Fibroblast of villous mesenchyme (primary cell): ENCODE measurements at regions not wholly inside any gene's neighbourhood (a gene's known extent, or its start where the extent isn't known, plus 50 kb on each side); places are given as distances from the start of the nearest gene placed in this dataset.

ENCODE experiments used
- DNase-seq: peaks from one replicate; pipeline ENCODE4 v3.0.0-alpha.2; 2010; ENCODE audit warnings: low read depth
- H3K4me3 ChIP-seq: 2 replicates; pipeline ENCODE4 v1.5.1; 2011; ENCODE audit warnings: low read depth, mild to moderate bottlenecking, low read length
- CTCF ChIP-seq: IDR thresholded peaks from 2 replicates; pipeline ENCODE4 v1.5.1; 2012; ENCODE audit warnings: low read depth, mild to moderate bottlenecking, low read length; ENCODE audit not compliant: insufficient read depth

- no peak for DNase-seq
- TF ChIP-seq CTCF: no peak
- H3K4me3 ChIP-seq: no peak overlapping the region
Measured at GRCh38 chr10:44774676-44775401, 136.3 kb upstream of the TMEM72 start.

- no peak overlapping the region for H3K4me3 ChIP-seq
- DNase-seq: no peak
- TF ChIP-seq CTCF: no peak
Measured at GRCh38 chr10:44775402-44775741, 135.8 kb upstream of the TMEM72 start.

- H3K4me3 ChIP-seq: no peak overlapping the region
- TF ChIP-seq CTCF: no peak
- DNase-seq: no peak
Measured at GRCh38 chr10:44776181-44776580, 135.0 kb upstream of the TMEM72 start.

GRCh38 chr10:44779511-44779910 is 131.6 kb upstream of the TMEM72 start:
- no peak for DNase-seq
- H3K4me3 ChIP-seq: no peak overlapping the region
- no peak for TF ChIP-seq CTCF

- no peak for TF ChIP-seq CTCF
- H3K4me3 ChIP-seq: no peak overlapping the region
- DNase-seq: no peak
Measured at GRCh38 chr10:44780426-44780825, 130.7 kb upstream of the TMEM72 start.

- TF ChIP-seq CTCF: no peak
- no peak overlapping the region for H3K4me3 ChIP-seq
- no peak for DNase-seq
Measured at GRCh38 chr10:44781131-44781530, 130.0 kb upstream of the TMEM72 start.

- DNase-seq: peak; percentile 75
- TF ChIP-seq CTCF: no peak
- no peak overlapping the region for H3K4me3 ChIP-seq
Measured at GRCh38 chr10:44786286-44786850, 124.8 kb upstream of the TMEM72 start.
